ENCODE measurements at regions not wholly inside any gene's neighbourhood (a gene's known extent, or its start where the extent isn't known, plus 50 kb on each side); places are given as distances from the start of the nearest gene placed in this dataset.

GRCh38 chr4:125365731-125366130 is 51.0 kb downstream of the FAT4 start:
- no peak for DNase-seq (ENCODE audit: low spot score)

DNA sequence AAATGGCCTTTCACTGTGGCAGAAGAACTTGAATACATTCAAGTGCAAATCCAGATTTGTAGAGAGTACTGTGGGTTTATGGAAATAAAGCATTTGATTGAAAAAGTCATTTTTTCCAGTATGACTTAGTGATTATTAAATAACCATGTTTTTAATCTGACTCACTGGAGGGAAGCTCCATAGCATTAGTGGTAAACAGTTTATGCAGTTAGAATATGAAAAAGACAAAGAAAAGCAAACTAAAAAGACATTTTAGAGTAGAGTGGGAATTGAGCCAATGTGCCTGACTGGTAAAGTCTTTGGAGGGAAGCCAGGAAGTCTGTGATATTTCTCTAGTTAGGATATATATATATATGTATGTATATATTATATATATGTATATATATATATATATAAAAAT is 53.4 kb downstream of the FAT4 start:
- DNase-seq (ENCODE audit: low spot score): no peak

- DNase-seq (ENCODE audit: low spot score): no peak
Measured at GRCh38 chr4:125368671-125369081, 53.9 kb downstream of the FAT4 start.

DNA sequence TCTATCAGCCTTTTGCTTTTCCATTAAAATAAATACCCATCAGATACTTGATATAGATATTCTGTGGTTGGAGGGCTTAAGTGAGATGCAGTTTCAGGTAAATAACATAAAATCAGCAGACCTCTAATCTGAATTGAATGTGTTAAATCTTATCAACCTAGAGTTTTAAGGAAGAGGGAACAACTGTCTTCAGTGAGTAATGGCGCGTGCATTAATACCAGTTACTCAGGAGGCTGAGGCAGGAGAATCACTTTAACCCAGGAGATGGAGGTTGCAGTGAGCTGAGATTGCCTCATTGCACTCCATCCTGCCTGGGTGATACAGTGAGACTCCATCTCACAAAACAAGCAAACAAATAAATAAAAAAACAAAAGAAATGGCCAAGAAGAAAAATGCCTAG is 54.3 kb downstream of the FAT4 start:
- no peak for DNase-seq (ENCODE audit: low spot score)

- DNase-seq (ENCODE audit: low spot score): no peak
Measured at GRCh38 chr4:125370478-125370877, 55.7 kb downstream of the FAT4 start.

DNA sequence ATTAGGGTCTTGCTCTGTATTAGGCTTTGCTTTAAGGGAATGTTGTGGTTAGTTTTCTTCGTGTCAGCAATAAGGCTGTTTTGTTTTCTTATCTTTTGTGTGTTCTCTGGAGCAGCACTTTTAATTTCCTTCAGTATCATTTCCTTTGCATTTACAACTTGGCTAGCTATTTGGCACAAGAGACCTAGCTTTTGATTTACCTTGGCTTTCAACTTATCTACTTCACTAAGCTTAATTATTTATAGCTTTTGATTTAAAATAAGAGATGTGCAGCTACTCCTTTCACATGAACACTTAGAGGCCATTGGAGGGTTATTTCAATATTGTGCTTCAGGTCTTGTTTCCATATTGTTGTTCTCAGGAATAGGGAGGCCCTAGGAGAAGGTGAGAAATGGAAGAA is 68.2 kb downstream of the FAT4 start:
- no peak for DNase-seq (ENCODE audit: low spot score)

- no peak for DNase-seq (ENCODE audit: low spot score)
Measured at GRCh38 chr4:125387770-125388169, 73.0 kb downstream of the FAT4 start.

DNA sequence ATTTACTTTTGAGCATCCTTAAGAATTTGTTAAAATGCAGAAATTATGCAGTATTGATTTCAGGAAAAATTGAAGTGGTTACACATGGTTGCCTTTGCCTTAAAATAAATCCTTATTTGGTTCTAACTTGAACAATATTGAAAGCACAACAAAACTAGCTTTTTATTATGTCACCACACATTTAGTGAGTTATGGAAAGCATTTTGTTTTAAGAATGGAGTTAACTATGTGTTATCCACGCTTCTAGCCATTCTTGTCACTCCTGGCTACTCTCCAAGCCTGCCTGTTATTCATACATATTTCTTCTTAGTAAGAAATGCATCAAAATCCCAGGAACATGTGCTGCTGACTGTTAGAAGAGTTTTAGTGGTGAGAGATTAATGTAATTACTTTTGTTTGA is 73.9 kb downstream of the FAT4 start:
- no peak for DNase-seq (ENCODE audit: low spot score)

DNA sequence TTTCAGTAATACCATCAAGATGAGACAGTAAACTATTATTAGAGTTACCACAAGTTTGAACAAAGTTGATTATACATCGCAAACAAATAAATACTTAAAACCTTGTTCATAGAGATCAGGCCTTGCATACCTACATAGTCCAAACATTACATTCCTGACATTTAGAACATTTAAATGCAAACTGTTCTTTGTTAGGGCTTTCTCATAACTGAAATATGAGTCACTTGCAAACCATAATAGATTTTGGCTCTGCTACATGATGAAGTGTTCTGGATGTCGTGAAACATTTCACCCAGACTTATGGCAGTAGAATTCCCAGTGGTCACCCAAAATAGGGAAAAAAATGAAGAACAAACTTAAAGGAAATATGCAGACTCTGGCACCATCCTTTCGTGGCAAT is 75.0 kb downstream of the FAT4 start:
- no peak for DNase-seq (ENCODE audit: low spot score)

DNA sequence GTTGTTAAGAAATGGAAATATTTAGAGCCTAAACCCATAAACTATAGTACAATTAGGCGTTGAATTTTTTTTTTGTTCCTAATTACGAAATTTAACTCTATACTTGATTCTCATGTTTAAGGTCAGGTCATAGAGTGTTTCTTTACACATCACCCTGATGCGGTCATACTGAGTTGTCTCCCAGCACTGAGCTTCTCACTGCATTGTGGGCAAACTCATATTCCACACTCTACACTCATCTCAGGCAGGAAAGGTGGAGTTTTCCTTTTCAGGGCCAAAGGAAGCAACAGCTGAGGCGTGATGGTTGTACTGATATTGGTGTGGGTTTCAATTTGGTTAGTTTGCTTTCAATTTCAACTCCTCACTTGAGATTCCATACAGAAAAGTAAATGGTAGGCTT is 75.4 kb downstream of the FAT4 start:
- no peak for DNase-seq (ENCODE audit: low spot score)

- DNase-seq (ENCODE audit: low spot score): no peak
Measured at GRCh38 chr4:125390727-125391126, 76.0 kb downstream of the FAT4 start.

GRCh38 chr4:125392694-125393093 is 77.9 kb downstream of the FAT4 start:
- no peak for DNase-seq (ENCODE audit: low spot score)

GRCh38 chr4:125393825-125394224 is 79.1 kb downstream of the FAT4 start:
- no peak for DNase-seq (ENCODE audit: low spot score)

DNA sequence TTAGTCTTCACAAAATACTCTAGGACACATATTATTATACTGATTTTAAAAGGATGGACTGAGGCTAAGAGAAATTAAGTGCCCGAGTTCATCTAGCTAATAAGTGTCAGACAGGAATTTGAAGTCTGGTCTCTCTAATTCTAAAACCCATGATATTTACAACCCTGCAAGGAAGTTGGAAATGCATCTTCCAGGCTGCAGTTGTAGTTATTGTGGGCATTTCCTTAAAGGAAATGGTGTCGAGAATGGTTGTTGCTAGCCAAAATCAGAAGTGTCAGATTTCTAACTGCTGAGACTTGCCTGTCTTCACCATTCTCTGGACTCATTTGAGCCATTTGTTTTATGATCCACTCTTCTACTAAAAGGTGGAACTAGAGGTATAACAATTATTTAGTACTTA is 82.5 kb downstream of the FAT4 start:
- no peak for DNase-seq (ENCODE audit: low spot score)

DNA sequence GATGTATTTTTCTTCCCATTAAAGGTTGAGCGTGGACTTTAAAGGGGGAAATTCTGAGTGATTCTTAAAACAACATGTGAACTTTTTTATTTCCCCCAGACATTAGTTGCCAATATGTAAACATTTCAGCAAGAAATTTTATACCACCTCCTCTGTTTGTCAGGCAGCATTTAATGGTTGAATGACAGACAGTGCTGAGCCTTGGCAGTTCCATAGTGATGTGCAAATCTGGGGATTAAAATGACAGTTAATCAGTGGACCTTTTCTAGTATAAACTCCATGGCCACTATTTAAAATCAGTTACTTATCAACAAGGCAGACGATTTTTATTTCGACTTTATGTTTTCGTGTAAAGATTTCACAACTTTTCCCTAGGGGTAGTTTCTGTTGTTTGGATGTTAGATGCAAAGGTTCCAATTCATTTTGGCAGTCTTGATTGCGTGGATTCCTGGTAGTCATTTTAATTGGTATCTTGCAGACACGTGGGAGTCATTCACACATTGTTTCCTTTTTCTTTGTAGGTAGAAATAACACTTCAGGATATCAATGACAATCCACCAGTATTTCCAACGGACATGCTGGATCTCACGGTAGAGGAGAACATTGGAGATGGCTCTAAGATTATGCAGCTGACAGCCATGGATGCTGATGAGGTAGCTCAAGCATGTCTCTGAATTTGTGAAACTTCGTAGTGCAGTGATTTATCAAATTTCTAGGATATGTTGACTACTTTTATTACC is 83.7 kb downstream of the FAT4 start:
- DNase-seq (ENCODE audit: low spot score): no peak

DNA sequence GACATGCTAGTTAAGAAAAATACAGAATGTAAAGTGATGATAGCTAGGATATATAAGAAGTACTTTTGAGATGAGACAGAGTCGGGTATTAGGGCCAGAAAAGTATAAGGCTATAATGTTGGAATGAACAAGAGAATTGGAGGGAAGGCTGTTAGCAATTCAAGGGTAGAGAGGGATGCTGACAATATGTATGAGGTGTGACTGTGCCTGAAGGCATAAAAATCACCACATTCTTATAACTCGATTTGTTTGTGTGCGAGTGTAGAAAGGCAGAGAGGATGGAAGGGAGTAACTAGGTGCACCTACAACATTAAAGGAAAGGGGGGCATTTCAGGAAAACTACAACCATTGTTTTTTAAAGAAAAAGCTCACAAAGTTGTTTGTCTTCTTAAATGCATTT is 86.0 kb downstream of the FAT4 start:
- DNase-seq (ENCODE audit: low spot score): no peak

DNA sequence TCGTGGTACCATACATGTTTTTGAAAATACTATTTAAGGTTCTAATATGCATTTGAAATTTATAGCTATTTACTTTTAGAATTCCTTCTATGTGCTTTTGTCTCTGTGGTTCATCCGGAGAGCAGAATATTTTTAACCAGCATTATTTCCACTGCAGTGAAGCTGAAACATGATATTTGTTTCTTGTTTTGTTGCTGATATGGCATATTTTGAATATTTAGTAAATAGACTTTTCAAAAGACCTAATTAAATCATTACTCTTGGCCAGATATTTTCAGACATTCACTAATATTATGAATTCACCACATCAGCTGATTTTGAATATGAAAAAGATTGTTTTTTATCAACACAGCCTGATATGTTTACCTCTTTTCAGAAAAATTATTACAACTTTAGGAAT is 87.0 kb downstream of the FAT4 start:
- no peak for DNase-seq (ENCODE audit: low spot score)

DNA sequence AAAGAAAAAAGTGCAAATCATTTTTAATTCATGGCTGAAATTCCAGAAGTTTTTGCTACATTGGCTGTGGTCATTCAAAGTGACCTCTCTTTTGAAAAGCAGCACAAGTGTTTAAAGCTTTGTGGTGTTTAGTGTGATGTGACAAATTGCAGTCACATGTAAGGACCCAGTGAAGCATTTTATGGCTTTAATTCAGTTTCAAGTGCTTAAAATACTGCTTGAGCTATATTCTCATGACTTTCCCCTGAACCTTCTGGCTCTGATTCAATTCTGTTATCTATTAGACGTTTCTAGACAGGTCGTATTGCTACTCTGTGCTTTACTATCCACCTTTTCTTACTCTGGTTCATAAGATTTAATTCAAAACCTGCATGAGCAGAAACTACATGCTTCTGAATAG is 105.8 kb downstream of the FAT4 start:
- no peak for DNase-seq (ENCODE audit: low spot score)

DNA sequence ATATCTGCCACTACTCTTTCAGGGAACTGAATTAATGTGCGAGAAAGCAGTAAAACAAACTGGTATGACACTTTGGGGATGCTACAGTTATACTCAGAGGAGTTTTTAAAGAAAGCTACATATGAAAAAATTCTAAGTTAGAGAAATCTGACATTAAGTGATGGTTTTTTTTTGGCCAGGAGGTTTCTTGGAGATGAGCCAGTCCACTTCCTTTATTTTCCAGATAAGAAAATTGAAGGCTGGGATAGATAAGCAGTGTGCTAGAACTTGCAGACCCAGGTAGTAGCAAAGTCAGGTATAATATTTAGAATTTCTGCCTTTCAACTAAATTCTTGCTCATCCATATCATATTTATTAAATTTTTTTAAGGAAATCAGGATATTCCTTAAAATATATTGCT is 106.8 kb downstream of the FAT4 start:
- no peak for DNase-seq (ENCODE audit: low spot score)

- no peak for DNase-seq (ENCODE audit: low spot score)
Measured at GRCh38 chr4:125423124-125423523, 108.4 kb downstream of the FAT4 start.

- DNase-seq (ENCODE audit: low spot score): no peak
Measured at GRCh38 chr4:125428832-125429231, 114.1 kb downstream of the FAT4 start.

DNA sequence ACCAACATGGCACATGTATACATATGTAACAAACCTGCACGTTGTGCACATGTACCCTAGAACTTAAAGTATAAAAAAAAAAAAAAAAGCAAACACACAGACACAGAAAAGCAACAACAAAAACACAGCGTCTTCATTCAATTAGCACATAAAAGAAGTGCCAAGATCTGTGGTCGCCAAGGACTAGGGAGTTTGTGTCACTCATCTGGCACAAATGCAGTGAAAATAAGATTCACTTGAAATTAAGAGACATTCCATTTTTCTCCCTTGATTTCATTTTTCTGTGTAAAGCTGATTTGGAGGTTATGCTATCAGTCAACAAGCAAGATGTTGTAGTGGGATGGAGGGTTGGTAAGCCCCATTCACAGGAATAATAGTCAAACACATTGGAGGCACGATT is 115.3 kb downstream of the FAT4 start:
- DNase-seq (ENCODE audit: low spot score): no peak

DNA sequence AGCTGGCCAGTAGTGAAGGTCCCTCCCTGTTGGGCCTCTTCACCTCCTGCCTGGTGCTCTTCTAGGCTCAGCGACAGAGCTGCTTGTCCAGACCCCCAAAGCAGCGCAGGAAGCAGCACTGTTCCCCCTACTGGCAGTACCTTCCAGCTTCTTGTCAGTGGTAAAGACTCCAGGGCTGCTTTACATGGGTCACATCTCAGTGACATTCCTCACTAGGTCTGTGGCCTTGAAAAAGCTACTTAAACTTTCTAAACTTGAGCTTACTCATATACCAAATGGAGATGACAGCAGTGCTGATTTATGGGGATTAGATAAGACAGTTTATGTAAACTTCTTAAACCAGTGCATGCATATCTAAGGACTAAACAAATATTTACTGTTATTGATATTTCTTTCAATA is 117.3 kb downstream of the FAT4 start:
- DNase-seq (ENCODE audit: low spot score): no peak

DNA sequence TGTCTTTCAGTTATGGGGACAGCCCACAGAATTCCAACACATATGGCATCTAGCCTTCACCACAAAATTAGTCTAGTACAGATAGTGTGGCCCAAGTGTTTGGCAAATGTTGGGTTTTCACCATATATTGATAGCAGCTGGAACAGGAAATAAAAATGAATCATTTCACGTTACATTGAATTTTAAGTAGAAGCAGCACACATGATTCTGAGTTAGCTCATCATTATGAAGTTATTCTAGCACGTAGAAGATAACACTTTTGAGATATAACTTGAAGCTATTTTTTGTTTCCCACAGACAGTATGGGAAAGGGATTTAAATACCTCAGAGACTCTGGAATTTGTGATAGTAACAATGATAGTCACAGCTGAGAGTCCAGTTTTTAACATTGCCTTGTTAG is 118.7 kb downstream of the FAT4 start:
- no peak for DNase-seq (ENCODE audit: low spot score)

All from ureter (tissue), 1 donor.